B cell (primary cell): ENCODE measurements at regions not wholly inside any gene's neighbourhood (a gene's known extent, or its start where the extent isn't known, plus 50 kb on each side); places are given as distances from the start of the nearest gene placed in this dataset.

Experiments used
- ATAC-seq: fragments of 200-7000 bp; cut with Tn5 transposase; one replicate; pipeline ENCODE4 v1.10.0; 2021; ENCODE audit warnings: low read depth, mild to moderate bottlenecking, moderate number of reproducible peaks, moderate library complexity
- CTCF ChIA-PET: fragments of 350-600 bp; sonication (Branson Sonifier 250); formaldehyde crosslinking; loops from one replicate; lab custom pipeline; 2021; ENCODE audit warnings: antibody characterized with exemption, inconsistent platforms; lab: Charles Lee
- POLR2A ChIA-PET: fragments of 350-600 bp; sonication (Branson Sonifier 250); formaldehyde crosslinking; loops from one replicate; lab custom pipeline; 2021; ENCODE audit warnings: antibody characterized with exemption; lab: Charles Lee
- DNase-seq: peaks from one replicate; pipeline ENCODE4 v3.0.0; 2013
- H2AFZ ChIP-seq: 2 replicates; pipeline ENCODE4 v1.6.1; 2012; ENCODE audit warnings: mild to moderate bottlenecking, low read depth, low read length; ENCODE audit not compliant: insufficient read depth, poor library complexity, severe bottlenecking
- H3K27ac ChIP-seq, 2 donors: 1 replicate in 1 of 2; 2 replicates in 1 of 2; pipeline ENCODE4 v1.5.1; 2012 to 2013; ENCODE audit warnings: low read length in 2 of 2, mild to moderate bottlenecking in 2 of 2, moderate library complexity in 1 of 2
- H3K27me3 ChIP-seq, 4 experiments: fragments of 200-600 bp in 1 of 4; sonication (generic) in 1 of 4; replicated peaks in 1 of 4; 1 replicate in 2 of 4; 2 replicates in 2 of 4; pipeline versions ENCODE4 v1.6.1 to v1.7.0; 2013 to 2016; ENCODE audit warnings: low read length in 3 of 4, mild to moderate bottlenecking in 2 of 4, mixed read lengths in 1 of 4, moderate library complexity in 1 of 4; ENCODE audit not compliant: insufficient read depth in 4 of 4, control insufficient read depth in 3 of 4; ENCODE audit errors: control extremely low read depth in 1 of 4
- H3K36me3 ChIP-seq, 2 experiments: replicated peaks in 1 of 2; 1 replicate in 1 of 2; 2 replicates in 1 of 2; pipeline versions ENCODE4 v1.6.1 to v1.7.1; 2013; ENCODE audit warnings: low read length in 1 of 2; ENCODE audit not compliant: insufficient read depth in 2 of 2, control insufficient read depth in 1 of 2; ENCODE audit errors: control extremely low read depth in 1 of 2, extremely low read depth in 1 of 2
- H3K4me1 ChIP-seq, 2 donors: fragments of 200-600 bp in 1 of 2; sonication (generic) in 1 of 2; 1 replicate in 1 of 2; 2 replicates in 1 of 2; pipeline versions ENCODE4 v1.5.1 to v1.6.1; 2013 to 2017; ENCODE audit warnings: low read length in 2 of 2; ENCODE audit not compliant: control insufficient read depth in 2 of 2, insufficient read depth in 2 of 2
- H3K4me2 ChIP-seq: replicated peaks from 2 replicates; pipeline ENCODE3; 2012; ENCODE audit warnings: mild to moderate bottlenecking, low read depth, low read length; ENCODE audit not compliant: poor library complexity, severe bottlenecking
- H3K4me3 ChIP-seq, 5 experiments: fragments of 200-600 bp in 1 of 5; sonication (generic) in 1 of 5; 1 replicate in 3 of 5; 2 replicates in 2 of 5; pipeline versions ENCODE4 v1.5.1 to v1.7.0; 2011 to 2016; ENCODE audit warnings: low read length in 4 of 5, mild to moderate bottlenecking in 4 of 5, low read depth in 2 of 5, control low read depth in 1 of 5, moderate library complexity in 1 of 5; ENCODE audit not compliant: insufficient read depth in 1 of 5; ENCODE audit errors: control extremely low read depth in 1 of 5, extremely low read depth in 1 of 5
- H3K79me2 ChIP-seq: fragments of 200-600 bp; sonication (generic); one replicate; pipeline ENCODE4 v1.6.0; 2016; ENCODE audit warnings: low read length; ENCODE audit not compliant: control insufficient read depth, insufficient read depth
- H3K9ac ChIP-seq: fragments of 200-600 bp; sonication (generic); 2 replicates; pipeline ENCODE4 v1.6.1; 2017; ENCODE audit warnings: mild to moderate bottlenecking, low read length, moderate library complexity
- H3K9me3 ChIP-seq, 3 donors: one replicate each; pipeline versions ENCODE4 v1.6.1 to v1.7.1; 2013; ENCODE audit warnings: low read length in 2 of 3; ENCODE audit not compliant: control insufficient read depth in 2 of 3, insufficient read depth in 1 of 3; ENCODE audit errors: control extremely low read depth in 1 of 3
- H4K20me1 ChIP-seq: 2 replicates; pipeline ENCODE4 v1.6.0; 2012; ENCODE audit warnings: mild to moderate bottlenecking, low read length; ENCODE audit not compliant: insufficient read depth, control insufficient read depth, poor library complexity, severe bottlenecking
- H3K27ac Mint-ChIP-seq: one replicate; pipeline ENCODE4 v1.8.0; 2021; ENCODE audit warnings: mixed read lengths
- H3K27me3 Mint-ChIP-seq: one replicate; pipeline ENCODE4 v1.8.0; 2021; ENCODE audit warnings: mixed read lengths
- H3K4me1 Mint-ChIP-seq: one replicate; pipeline ENCODE4 v1.8.0; 2021; ENCODE audit warnings: mixed read lengths
- H3K4me3 Mint-ChIP-seq: one replicate; pipeline ENCODE4 v1.8.0; 2021; ENCODE audit warnings: mixed read lengths
- H3K9me3 Mint-ChIP-seq: one replicate; pipeline ENCODE4 v1.8.0; 2022; ENCODE audit warnings: mixed read lengths; ENCODE audit not compliant: insufficient read depth
- CTCF ChIP-seq: fragments of 200-600 bp; IDR thresholded peaks from one replicate; pipeline ENCODE4 v1.8.0; 2022; ENCODE audit warnings: antibody characterized with exemption, mild to moderate bottlenecking
- EZH2 ChIP-seq: IDR thresholded peaks from 2 replicates; pipeline ENCODE4 v1.6.1; 2012; ENCODE audit warnings: borderline replicate concordance, low read depth, mild to moderate bottlenecking, moderate library complexity, low read length; ENCODE audit not compliant: insufficient read depth, poor library complexity, severe bottlenecking
- WGBS: methylation state at CpG from one replicate; pipeline ENCODE4 v1.1.5; 2013; ENCODE audit warnings: missing lambda C conversion rate; ENCODE audit not compliant: insufficient coverage; 5-methylcytosine and 5-hydroxymethylcytosine counted together
- intact Hi-C: fragments of 100-400 bp; cut with micrococcal nuclease; formaldehyde crosslinking; loops from one replicate; pipeline ENCODE4 v1.10.0; 2022

GRCh38 chr13:60881507-60881906 lies 484.5 kb downstream of the TDRD3 start:
- no CpG with 5 or more reads among the region's 1 CpG for WGBS
- Histone ChIP-seq H3K79me2 (no peaks in the 10 kb centered on the region), H3K4me2 (no peak overlapping the region), H3K9me3 (no peaks in the 10 kb centered on the region), H3K4me1 (no peaks in the 10 kb centered on the region), H4K20me1 (no peaks in the 10 kb centered on the region), H3K27me3 (no peaks in the 10 kb centered on the region), H3K9ac (no peak overlapping the region), H3K36me3 (no peaks in the 10 kb centered on the region), H3K4me3 (no peak overlapping the region), H2AFZ (no peak overlapping the region), H3K27ac (no peak overlapping the region)
- CTCF ChIA-PET, result no interaction called here
- Mint-ChIP-seq H3K4me3 (no peak overlapping the region), H3K27ac (no peak overlapping the region), H3K27me3 (no peaks in the 10 kb centered on the region), H3K4me1 (no peaks in the 10 kb centered on the region), H3K9me3 (no peaks in the 10 kb centered on the region)
- no peak for TF ChIP-seq CTCF
- TF ChIP-seq EZH2, result no peak
- DNase-seq (no peak), ATAC-seq (no peak)
- POLR2A ChIA-PET, result no interaction called here
- intact Hi-C loops, result no loop called here

DNA sequence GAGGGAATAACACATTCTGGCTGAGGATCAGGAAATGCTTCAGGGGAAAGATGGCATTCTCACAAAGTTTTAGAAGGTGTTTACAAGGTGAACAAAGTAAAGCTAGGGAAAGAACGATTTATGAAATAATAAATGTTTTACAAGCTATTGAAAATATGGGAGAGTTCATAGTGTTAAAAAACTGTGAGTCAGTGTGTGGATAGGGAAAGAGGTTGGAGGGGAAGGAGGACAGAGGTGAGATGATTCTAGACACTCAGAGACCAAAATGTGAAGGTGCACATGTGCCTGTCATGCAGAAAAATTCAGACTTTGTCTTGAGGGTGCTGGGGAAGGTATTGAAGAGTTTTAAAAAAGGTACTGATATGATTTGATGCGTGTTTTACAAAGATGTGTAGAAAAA lies 476.1 kb downstream of the TDRD3 start:
- Histone ChIP-seq H3K4me2 (no peak overlapping the region), H3K27ac (no peak overlapping the region), H3K27me3 (no peaks in the 10 kb centered on the region), H3K4me3 (no peak overlapping the region), H4K20me1 (no peaks in the 10 kb centered on the region), H3K9me3 (peaks cover 0 to 16% (median 0%) of the 10 kb centered on the region in 3 donors), H3K4me1 (no peaks in the 10 kb centered on the region), H3K79me2 (no peaks in the 10 kb centered on the region), H2AFZ (no peak overlapping the region), H3K36me3 (no peaks in the 10 kb centered on the region), H3K9ac (no peak overlapping the region)
- TF ChIP-seq EZH2 (no peak), CTCF (no peak)
- ChIA-PET CTCF (no interaction called here), POLR2A (no interaction called here)
- intact Hi-C loops, result no loop called here
- H3K27me3 Mint-ChIP-seq, result no peaks in the 10 kb centered on the region
- no peaks in the 10 kb centered on the region for H3K9me3 Mint-ChIP-seq
- no peaks in the 10 kb centered on the region for H3K4me1 Mint-ChIP-seq
- DNase-seq (no peak), ATAC-seq (no peak)
- H3K27ac Mint-ChIP-seq, result no peak overlapping the region
- 70% methylated on average over 1 of the region's 2 CpGs for WGBS
- no peak overlapping the region for H3K4me3 Mint-ChIP-seq
